SK-N-SH (cell line): ENCODE measurements at regions not wholly inside any gene's neighbourhood (a gene's known extent, or its start where the extent isn't known, plus 50 kb on each side); places are given as distances from the start of the nearest gene placed in this dataset.

Experiments used
- CTCF ChIA-PET: fragments of 300-600, 350-600 bp; formaldehyde crosslinking; extraction: SDS; loops from one replicate; lab custom pipeline; 2021; lab: Yijun Ruan, JAX
- POLR2A ChIA-PET: fragments of 350-600 bp; sonication (Branson Sonifier 250); formaldehyde crosslinking; extraction: SDS; loops from one replicate; lab custom pipeline; 2020; ENCODE audit warnings: antibody characterized with exemption, inconsistent platforms; lab: Yijun Ruan, JAX
- DNase-seq: peaks from one replicate; pipeline ENCODE4 v3.0.0; 2012
- H2AFZ ChIP-seq: fragments of 200-600 bp; sonication (generic); 2 replicates; pipeline ENCODE4 v1.8.1; 2016; ENCODE audit warnings: antibody characterized with exemption, mild to moderate bottlenecking, low read depth
- H3F3A ChIP-seq: fragments of 200-600 bp; sonication (generic); replicated peaks from 2 replicates; pipeline ENCODE3; 2016; ENCODE audit warnings: antibody characterized with exemption, mild to moderate bottlenecking; ENCODE audit not compliant: insufficient read depth
- H3K27ac ChIP-seq, 2 experiments: fragments of 200-500 bp in 1 of 2; fragments of 200-600 bp in 1 of 2; sonication (Bioruptor generic) in 1 of 2; sonication (generic), shearing (Covaris generic) in 1 of 2; 2 replicates each; pipeline versions ENCODE4 v1.5.1 to v1.6.1; 2014 to 2016; ENCODE audit warnings: low read depth in 2 of 2, inconsistent platforms in 1 of 2, low read length in 1 of 2, mild to moderate bottlenecking in 1 of 2, mixed read lengths in 1 of 2
- H3K27me3 ChIP-seq: fragments of 200-600 bp; sonication (generic), shearing (Covaris generic); 2 replicates; pipeline ENCODE4 v1.6.1; 2016; ENCODE audit warnings: mixed run types; ENCODE audit not compliant: insufficient read depth
- H3K36me3 ChIP-seq, 2 experiments: fragments of 200-500 bp in 1 of 2; fragments of 200-600 bp in 1 of 2; sonication (Bioruptor generic) in 1 of 2; sonication (generic) in 1 of 2; replicated peaks in 1 of 2; 2 replicates each; pipeline versions ENCODE3 to v1.5.1; 2014 to 2016; ENCODE audit warnings: low read length in 1 of 2, mild to moderate bottlenecking in 1 of 2; ENCODE audit not compliant: insufficient read depth in 2 of 2, control insufficient read depth in 1 of 2
- H3K4me1 ChIP-seq, 2 experiments: fragments of 200-500 bp in 1 of 2; fragments of 200-600 bp in 1 of 2; sonication (Bioruptor generic) in 1 of 2; sonication (generic), shearing (Covaris generic) in 1 of 2; 2 replicates each; pipeline versions ENCODE4 v1.5.1 to v1.6.1; 2014 to 2016; ENCODE audit warnings: low read depth in 1 of 2, low read length in 1 of 2, mixed run types in 1 of 2; ENCODE audit not compliant: insufficient read depth in 2 of 2, control insufficient read depth in 1 of 2
- H3K4me2 ChIP-seq: fragments of 200-600 bp; sonication (generic), shearing (Covaris generic); 2 replicates; pipeline ENCODE4 v1.6.1; 2017; ENCODE audit warnings: mixed run types
- H3K4me3 ChIP-seq, 2 experiments: fragments of 200-500 bp in 1 of 2; fragments of 200-600 bp in 1 of 2; sonication (Bioruptor generic) in 1 of 2; sonication (generic), shearing (Covaris generic) in 1 of 2; 2 replicates each; pipeline versions ENCODE4 v1.5.1 to v1.8.1; 2014 to 2016; ENCODE audit warnings: low read depth in 2 of 2, inconsistent platforms in 1 of 2, low read length in 1 of 2, mild to moderate bottlenecking in 1 of 2, mixed read lengths in 1 of 2, moderate library complexity in 1 of 2
- H3K79me2 ChIP-seq: fragments of 200-600 bp; sonication (generic); 2 replicates; pipeline ENCODE4 v1.8.1; 2017; ENCODE audit warnings: mild to moderate bottlenecking; ENCODE audit not compliant: insufficient read depth
- H3K9ac ChIP-seq: fragments of 200-600 bp; sonication (generic); 2 replicates; pipeline ENCODE4 v1.6.1; 2017; ENCODE audit warnings: mixed run types
- H3K9me2 ChIP-seq: fragments of 200-600 bp; sonication (generic); 2 replicates; pipeline ENCODE4 v1.6.1; 2017; ENCODE audit warnings: mixed run types
- H3K9me3 ChIP-seq: fragments of 200-600 bp; sonication (generic); 2 replicates; pipeline ENCODE4 v1.6.1; 2017; ENCODE audit warnings: mixed run types, mild to moderate bottlenecking, moderate library complexity
- H4K20me1 ChIP-seq: fragments of 200-600 bp; sonication (generic); 2 replicates; pipeline ENCODE4 v1.6.1; 2017; ENCODE audit warnings: mild to moderate bottlenecking, mixed run types; ENCODE audit not compliant: insufficient read depth
- CHD2 ChIP-seq: fragments of 150-350 bp; IDR thresholded peaks from 2 replicates; pipeline ENCODE4 v1.6.1; 2018; ENCODE audit warnings: low read length; ENCODE audit not compliant: partially characterized antibody
- CTCF ChIP-seq: fragments of 200-600 bp; sonication (generic); IDR thresholded peaks from 2 replicates; pipeline ENCODE4 v1.6.1; 2017; ENCODE audit warnings: antibody characterized with exemption, mild to moderate bottlenecking, moderate library complexity
- PBX3 ChIP-seq: IDR thresholded peaks from 2 replicates; pipeline ENCODE4; 2012
- REST ChIP-seq: IDR thresholded peaks from 2 replicates; pipeline ENCODE4 v1.6.1; 2012; ENCODE audit warnings: mild to moderate bottlenecking, low read depth, low read length, moderate library complexity
- RFX5 ChIP-seq: IDR thresholded peaks from 2 replicates; pipeline ENCODE4 v1.6.1; 2012; ENCODE audit warnings: mild to moderate bottlenecking, improper control_type of control experiment, low read length
- SMC3 ChIP-seq: IDR thresholded peaks from 2 replicates; pipeline ENCODE4 v1.6.1; 2012; ENCODE audit warnings: low read depth, low read length, improper control_type of control experiment
- TCF12 ChIP-seq: IDR thresholded peaks from 2 replicates; pipeline ENCODE4 v1.4.0; 2012
- TEAD4 ChIP-seq: IDR thresholded peaks from 2 replicates; pipeline ENCODE4 v1.4.0; 2012; ENCODE audit warnings: mild to moderate bottlenecking, borderline replicate concordance; ENCODE audit not compliant: insufficient read depth
- USF2 ChIP-seq: fragments of 150-350 bp; IDR thresholded peaks from 2 replicates; pipeline ENCODE4 v1.6.1; 2017; ENCODE audit warnings: antibody characterized with exemption, low read length, low read depth, borderline replicate concordance
- ZBTB33 ChIP-seq: IDR thresholded peaks from 2 replicates; pipeline ENCODE4 v1.4.0; 2012; ENCODE audit warnings: low read depth, borderline replicate concordance
- WGBS: methylation state at CpG from one replicate; pipeline ENCODE4 v1.1.6; 2017; ENCODE audit warnings: low lambda C conversion rate; 5-methylcytosine and 5-hydroxymethylcytosine counted together

GRCh38 chr12:86801439-86801838, 545.2 kb upstream of the MGAT4C start:
- no peaks in the 10 kb centered on the region for H3K79me2 ChIP-seq
- no peaks in the 10 kb centered on the region for H3K27me3 ChIP-seq
- no peak for DNase-seq
- H3K27ac ChIP-seq = no peak overlapping the region
- peaks cover 0 to 3% of the 10 kb centered on the region in 2 experiments for H3K36me3 ChIP-seq
- no peak overlapping the region for H3K4me2 ChIP-seq
- H3K4me3 ChIP-seq = no peak overlapping the region
- H3K4me1 ChIP-seq = no peaks in the 10 kb centered on the region; a peak in 1 of 4 replicates
- no peaks in the 10 kb centered on the region for H4K20me1 ChIP-seq
- no peak overlapping the region for H3K9ac ChIP-seq
- no peak for TF ChIP-seq ZBTB33
- no peak for TF ChIP-seq RFX5
- TF ChIP-seq USF2 = no peak
- TF ChIP-seq PBX3 = no peak
- no peak for TF ChIP-seq REST
- no peak for TF ChIP-seq TCF12
- TF ChIP-seq TEAD4 = no peak
- no peak for TF ChIP-seq CTCF
- no peak for TF ChIP-seq SMC3
- no peak for TF ChIP-seq CHD2
- ChIA-PET CTCF (no interaction called here), POLR2A (no interaction called here)
- no peaks in the 10 kb centered on the region for H3K9me2 ChIP-seq
- WGBS = 86% methylated on average over 1 of the region's 1 CpG
- H3K9me3 ChIP-seq = no peaks in the 10 kb centered on the region
- H2AFZ ChIP-seq = no peak overlapping the region
- no peaks in the 10 kb centered on the region for H3F3A ChIP-seq
